HCT116 (cell line): ENCODE measurements at regions not wholly inside any gene's neighbourhood (a gene's known extent, or its start where the extent isn't known, plus 50 kb on each side); places are given as distances from the start of the nearest gene placed in this dataset.

Experiments used
- ATAC-seq: fragments of 200-7000 bp; cut with Tn5 transposase; 2 replicates; pipeline ENCODE4 v1.9.1; 2020; ENCODE audit warnings: mild to moderate bottlenecking, moderate library complexity
- BruUV-seq: library from RNA; stranded (reverse); fragments of 400-500 nt; replicated peaks from 2 replicates; lab custom pipeline; 2021; lab: Mats Ljungman, UMichigan
- CTCF ChIA-PET: fragments of 300-600 bp; sonication (Branson Sonifier 250); formaldehyde crosslinking; loops from one replicate; lab custom pipeline; 2021; ENCODE audit warnings: antibody characterized with exemption; lab: Charles Lee
- POLR2A ChIA-PET: fragments of 300-600, 350-600 bp; sonication (Branson Sonifier 250); formaldehyde crosslinking; loops from one replicate; lab custom pipeline; 2021; ENCODE audit warnings: antibody characterized with exemption; lab: Charles Lee
- RAD21 ChIA-PET, 2 experiments: fragments of 300-600 bp; sonication (Branson Sonifier 250); formaldehyde crosslinking; loops; one replicate each; lab custom pipeline; 2023; ENCODE audit warnings: low total read pairs in 2 of 2; ENCODE audit not compliant: uncharacterized antibody in 2 of 2, unreplicated experiment in 2 of 2, low non-redundant PET in 1 of 2; lab: Charles Lee
- DNase-seq: peaks from one replicate; pipeline ENCODE4 v3.0.0-alpha.2; 2010; ENCODE audit warnings: low read depth, low spot score
- H2AFZ ChIP-seq: fragments of 200-600 bp; shearing (Covaris generic), sonication (generic); 2 replicates; pipeline ENCODE4 v1.6.1; 2017; ENCODE audit warnings: low read depth, mixed run types, mixed read lengths, antibody characterized with exemption, low read length; ENCODE audit not compliant: poor library complexity, severe bottlenecking
- H3K27ac ChIP-seq: 2 replicates; pipeline ENCODE4 v1.5.1; 2012; ENCODE audit warnings: low read depth, low read length
- H3K27me3 ChIP-seq: fragments of 200-600 bp; sonication (generic); 2 replicates; pipeline ENCODE4 v1.6.1; 2016; ENCODE audit warnings: mixed run types, low read length, mixed read lengths; ENCODE audit not compliant: insufficient read depth
- H3K36me3 ChIP-seq, 2 experiments: fragments of 200-500 bp in 1 of 2; fragments of 200-600 bp in 1 of 2; sonication (Bioruptor generic) in 1 of 2; sonication (generic) in 1 of 2; 2 replicates each; pipeline versions ENCODE4 v1.5.1 to v1.6.1; 2014 to 2016; ENCODE audit warnings: low read length in 2 of 2, inconsistent platforms in 1 of 2, mixed read lengths in 1 of 2, mixed run types in 1 of 2; ENCODE audit not compliant: insufficient read depth in 2 of 2, control insufficient read depth in 1 of 2
- H3K4me1 ChIP-seq, 2 experiments: fragments of 200-600 bp in 1 of 2; sonication (generic) in 1 of 2; 2 replicates each; pipeline versions ENCODE4 v1.5.1 to v1.6.1; 2012 to 2017; ENCODE audit warnings: low read length in 2 of 2, inconsistent platforms in 1 of 2, mild to moderate bottlenecking in 1 of 2, mixed read lengths in 1 of 2, mixed run types in 1 of 2, moderate library complexity in 1 of 2; ENCODE audit not compliant: insufficient read depth in 2 of 2, control insufficient read depth in 1 of 2
- H3K4me2 ChIP-seq: fragments of 200-600 bp; sonication (generic); 2 replicates; pipeline ENCODE4 v1.6.1; 2017; ENCODE audit warnings: mixed run types, low read length, mixed read lengths
- H3K4me3 ChIP-seq, 2 experiments: fragments of 200-600 bp in 1 of 2; sonication (generic) in 1 of 2; replicated peaks in 1 of 2; 2 replicates each; pipeline ENCODE4 v1.5.1; 2011 to 2016; ENCODE audit warnings: low read length in 2 of 2, control low read depth in 1 of 2, low read depth in 1 of 2, mild to moderate bottlenecking in 1 of 2, mixed read lengths in 1 of 2, mixed run types in 1 of 2
- H3K79me2 ChIP-seq: fragments of 200-600 bp; sonication (generic); 2 replicates; pipeline ENCODE4 v1.6.1; 2017; ENCODE audit warnings: mild to moderate bottlenecking, mixed run types, low read length, moderate library complexity, mixed read lengths; ENCODE audit not compliant: insufficient read depth
- H3K9ac ChIP-seq: fragments of 200-600 bp; sonication (generic); 2 replicates; pipeline ENCODE4 v1.6.1; 2016; ENCODE audit warnings: low read length, mixed read lengths
- H3K9me2 ChIP-seq: fragments of 200-600 bp; sonication (generic), shearing (Covaris generic); 2 replicates; pipeline ENCODE4 v1.6.1; 2017; ENCODE audit warnings: mixed run types, mild to moderate bottlenecking, moderate library complexity; ENCODE audit not compliant: insufficient read depth
- H3K9me3 ChIP-seq, 2 experiments: fragments of 200-500 bp in 1 of 2; fragments of 200-600 bp in 1 of 2; sonication (Bioruptor generic) in 1 of 2; sonication (generic) in 1 of 2; 2 replicates each; pipeline ENCODE4 v1.6.1; 2014 to 2017; ENCODE audit warnings: low read length in 2 of 2, mixed read lengths in 2 of 2, inconsistent platforms in 1 of 2, low read depth in 1 of 2, mild to moderate bottlenecking in 1 of 2, mixed run types in 1 of 2, moderate library complexity in 1 of 2; ENCODE audit not compliant: control insufficient read depth in 1 of 2, insufficient read depth in 1 of 2
- H4K20me1 ChIP-seq: fragments of 200-600 bp; sonication (generic), shearing (Covaris generic); 2 replicates; pipeline ENCODE4 v1.6.1; 2017; ENCODE audit warnings: mixed run types, mild to moderate bottlenecking, moderate library complexity; ENCODE audit not compliant: insufficient read depth
- CBX3 ChIP-seq: IDR thresholded peaks from 2 replicates; pipeline ENCODE4 v1.6.1; 2012; ENCODE audit warnings: low read depth
- EGR1 ChIP-seq: IDR thresholded peaks from 2 replicates; pipeline ENCODE4 v1.6.1; 2012; ENCODE audit warnings: low read depth
- ELF1 ChIP-seq: IDR thresholded peaks from 2 replicates; pipeline ENCODE4 v1.6.1; 2012; ENCODE audit warnings: low read depth, borderline replicate concordance
- EZH2 ChIP-seq: fragments of 200-600 bp; sonication (generic); IDR thresholded peaks from 2 replicates; pipeline ENCODE4 v1.6.1; 2017; ENCODE audit warnings: antibody characterized with exemption, mixed run types
- EZH2phosphoT487 ChIP-seq: fragments of 200-600 bp; IDR thresholded peaks from 2 replicates; pipeline ENCODE4 v1.6.1; 2018; ENCODE audit warnings: antibody characterized with exemption, borderline replicate concordance
- FOSL1 ChIP-seq: IDR thresholded peaks from 2 replicates; pipeline ENCODE4 v1.6.1; 2012; ENCODE audit warnings: low read depth
- JUND ChIP-seq: IDR thresholded peaks from 2 replicates; pipeline ENCODE4 v1.6.1; 2012
- POLR2A ChIP-seq: IDR thresholded peaks from 2 replicates; pipeline ENCODE4 v1.7.0; 2011; ENCODE audit warnings: borderline replicate concordance; ENCODE audit not compliant: insufficient read depth, insufficient read length; ENCODE audit errors: extremely low read depth
- POLR2AphosphoS5 ChIP-seq: IDR thresholded peaks from 2 replicates; pipeline ENCODE4 v1.6.1; 2011; ENCODE audit warnings: mild to moderate bottlenecking, low read depth, low read length, moderate library complexity
- SIN3A ChIP-seq: IDR thresholded peaks from 2 replicates; pipeline ENCODE4 v1.6.1; 2012; ENCODE audit warnings: low read depth
- SP1 ChIP-seq: IDR thresholded peaks from 2 replicates; pipeline ENCODE4 v1.6.1; 2012; ENCODE audit warnings: low read depth
- ZNF274 ChIP-seq: fragments of 200-500 bp; sonication (Bioruptor generic); IDR thresholded peaks from 2 replicates; pipeline ENCODE4 v1.6.1; 2014; ENCODE audit warnings: mild to moderate bottlenecking, low read depth, low read length, inconsistent platforms
- intact Hi-C: fragments of 100-400 bp; cut with micrococcal nuclease; formaldehyde crosslinking; loops from 2 replicates; pipeline ENCODE4 v1.10.0; 2022
- TF ChIP-seq, protein P1 (sequence below): IDR thresholded peaks from 2 replicates; pipeline ENCODE4 v1.6.1; 2012
- TF ChIP-seq, protein P2 (sequence below): IDR thresholded peaks from 2 replicates; pipeline ENCODE4 v1.6.1; 2012; ENCODE audit warnings: low read depth
- TF ChIP-seq, protein P3 (sequence below), 3 experiments: fragments of 200-600 bp in 1 of 3; sonication (generic) in 1 of 3; IDR thresholded peaks in 2 of 3; conservative IDR thresholded peaks in 1 of 3; 2 replicates each; pipeline ENCODE4 v1.5.1; 2012 to 2017; ENCODE audit warnings: low read depth in 2 of 3, low read length in 2 of 3, antibody characterized with exemption in 1 of 3, borderline replicate concordance in 1 of 3, control low read depth in 1 of 3, mild to moderate bottlenecking in 1 of 3, mixed read lengths in 1 of 3, mixed run types in 1 of 3, moderate library complexity in 1 of 3; ENCODE audit not compliant: insufficient read depth in 1 of 3

DNA sequence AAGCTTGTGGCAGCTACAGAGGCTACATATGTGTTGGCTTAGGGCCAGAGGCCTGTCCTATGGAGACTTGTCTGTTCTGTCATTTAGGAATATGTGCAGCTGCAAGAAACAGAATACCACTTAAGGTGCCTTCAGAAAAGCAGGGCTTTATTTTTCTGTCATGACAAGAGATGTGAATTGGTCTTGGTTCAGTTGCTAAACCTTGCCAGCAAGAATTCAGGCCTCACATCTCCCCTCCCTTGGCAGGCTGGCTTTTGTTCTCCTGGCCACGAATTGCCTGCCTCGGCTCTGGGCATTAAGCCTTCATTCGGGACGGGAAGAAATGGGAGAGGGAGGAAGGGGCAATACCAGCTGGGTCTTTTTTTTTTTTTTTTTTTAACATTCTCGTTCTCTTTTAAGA is 82.4 kb upstream of the TGM3 start:
- Histone ChIP-seq H2AFZ (no peak overlapping the region), H3K27ac (no peak overlapping the region), H4K20me1 (no peaks in the 10 kb centered on the region), H3K9me2 (no peaks in the 10 kb centered on the region; the same call in 1 of the 2 replicates), H3K9me3 (no peaks in the 10 kb centered on the region), H3K27me3 (no peaks in the 10 kb centered on the region), H3K4me3 (no peak overlapping the region), H3K36me3 (no peaks in the 10 kb centered on the region), H3K79me2 (no peaks in the 10 kb centered on the region), H3K4me2 (no peak overlapping the region), H3K9ac (no peak overlapping the region), H3K4me1 (no peaks in the 10 kb centered on the region)
- RAD21 ChIA-PET, result no interaction called here
- no peak for DNase-seq
- intact Hi-C loops, result no loop called here
- POLR2A ChIA-PET, result no interaction called here
- BruUV-seq, result no TSS peak
- CTCF ChIA-PET, result no interaction called here
- TF ChIP-seq JUND (no peak), EZH2 (no peak)
- TF ChIP-seq, protein P1, sequence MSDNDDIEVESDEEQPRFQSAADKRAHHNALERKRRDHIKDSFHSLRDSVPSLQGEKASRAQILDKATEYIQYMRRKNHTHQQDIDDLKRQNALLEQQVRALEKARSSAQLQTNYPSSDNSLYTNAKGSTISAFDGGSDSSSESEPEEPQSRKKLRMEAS, result no peak
- no peak for ATAC-seq

DNA sequence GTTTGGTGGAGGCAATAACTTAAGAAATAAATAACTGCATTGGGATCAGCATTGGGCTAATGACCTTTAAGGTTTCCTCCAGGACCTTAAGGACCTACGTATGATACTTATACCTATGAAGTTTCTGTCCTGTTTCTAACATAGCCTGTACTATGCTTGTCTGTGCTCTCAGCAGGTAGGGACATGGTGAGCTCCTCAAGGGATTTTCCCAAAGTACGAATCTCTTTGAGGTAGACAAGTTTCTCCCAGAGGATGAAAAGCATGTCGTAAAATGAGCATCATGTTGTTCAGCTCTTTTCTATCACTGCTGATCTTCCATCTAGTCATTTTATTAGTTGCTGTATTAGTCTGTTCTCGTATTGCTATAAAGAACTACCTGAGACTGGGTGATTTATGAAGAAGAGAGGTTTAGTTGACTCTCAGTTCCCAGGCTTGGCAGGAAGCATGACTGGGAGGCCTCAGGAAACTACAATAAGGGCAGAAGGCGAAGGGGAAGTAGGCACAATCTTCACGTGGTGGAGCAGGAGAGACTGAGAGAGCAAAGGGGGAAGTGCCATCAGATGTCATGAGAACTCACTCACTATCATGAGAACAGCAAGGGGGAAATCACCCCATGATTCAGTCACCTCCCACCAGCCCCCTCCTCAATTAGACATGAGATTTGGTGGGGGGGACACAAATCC is 77.8 kb upstream of the TGM3 start:
- H4K20me1 ChIP-seq, result no peaks in the 10 kb centered on the region
- no peaks in the 10 kb centered on the region for H3K79me2 ChIP-seq
- no peaks in the 10 kb centered on the region; the same call in 1 of the 2 replicates for H3K9me2 ChIP-seq
- RAD21 ChIA-PET, result no interaction called here
- intact Hi-C loops, result no loop called here
- POLR2A ChIA-PET, result no interaction called here
- no peak overlapping the region for H3K4me2 ChIP-seq
- TF ChIP-seq SP1, result no peak
- no peak for TF ChIP-seq SIN3A
- no peak for TF ChIP-seq POLR2AphosphoS5
- TF ChIP-seq, protein P2, sequence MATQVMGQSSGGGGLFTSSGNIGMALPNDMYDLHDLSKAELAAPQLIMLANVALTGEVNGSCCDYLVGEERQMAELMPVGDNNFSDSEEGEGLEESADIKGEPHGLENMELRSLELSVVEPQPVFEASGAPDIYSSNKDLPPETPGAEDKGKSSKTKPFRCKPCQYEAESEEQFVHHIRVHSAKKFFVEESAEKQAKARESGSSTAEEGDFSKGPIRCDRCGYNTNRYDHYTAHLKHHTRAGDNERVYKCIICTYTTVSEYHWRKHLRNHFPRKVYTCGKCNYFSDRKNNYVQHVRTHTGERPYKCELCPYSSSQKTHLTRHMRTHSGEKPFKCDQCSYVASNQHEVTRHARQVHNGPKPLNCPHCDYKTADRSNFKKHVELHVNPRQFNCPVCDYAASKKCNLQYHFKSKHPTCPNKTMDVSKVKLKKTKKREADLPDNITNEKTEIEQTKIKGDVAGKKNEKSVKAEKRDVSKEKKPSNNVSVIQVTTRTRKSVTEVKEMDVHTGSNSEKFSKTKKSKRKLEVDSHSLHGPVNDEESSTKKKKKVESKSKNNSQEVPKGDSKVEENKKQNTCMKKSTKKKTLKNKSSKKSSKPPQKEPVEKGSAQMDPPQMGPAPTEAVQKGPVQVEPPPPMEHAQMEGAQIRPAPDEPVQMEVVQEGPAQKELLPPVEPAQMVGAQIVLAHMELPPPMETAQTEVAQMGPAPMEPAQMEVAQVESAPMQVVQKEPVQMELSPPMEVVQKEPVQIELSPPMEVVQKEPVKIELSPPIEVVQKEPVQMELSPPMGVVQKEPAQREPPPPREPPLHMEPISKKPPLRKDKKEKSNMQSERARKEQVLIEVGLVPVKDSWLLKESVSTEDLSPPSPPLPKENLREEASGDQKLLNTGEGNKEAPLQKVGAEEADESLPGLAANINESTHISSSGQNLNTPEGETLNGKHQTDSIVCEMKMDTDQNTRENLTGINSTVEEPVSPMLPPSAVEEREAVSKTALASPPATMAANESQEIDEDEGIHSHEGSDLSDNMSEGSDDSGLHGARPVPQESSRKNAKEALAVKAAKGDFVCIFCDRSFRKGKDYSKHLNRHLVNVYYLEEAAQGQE, result no peak
- TF ChIP-seq, protein P3, sequence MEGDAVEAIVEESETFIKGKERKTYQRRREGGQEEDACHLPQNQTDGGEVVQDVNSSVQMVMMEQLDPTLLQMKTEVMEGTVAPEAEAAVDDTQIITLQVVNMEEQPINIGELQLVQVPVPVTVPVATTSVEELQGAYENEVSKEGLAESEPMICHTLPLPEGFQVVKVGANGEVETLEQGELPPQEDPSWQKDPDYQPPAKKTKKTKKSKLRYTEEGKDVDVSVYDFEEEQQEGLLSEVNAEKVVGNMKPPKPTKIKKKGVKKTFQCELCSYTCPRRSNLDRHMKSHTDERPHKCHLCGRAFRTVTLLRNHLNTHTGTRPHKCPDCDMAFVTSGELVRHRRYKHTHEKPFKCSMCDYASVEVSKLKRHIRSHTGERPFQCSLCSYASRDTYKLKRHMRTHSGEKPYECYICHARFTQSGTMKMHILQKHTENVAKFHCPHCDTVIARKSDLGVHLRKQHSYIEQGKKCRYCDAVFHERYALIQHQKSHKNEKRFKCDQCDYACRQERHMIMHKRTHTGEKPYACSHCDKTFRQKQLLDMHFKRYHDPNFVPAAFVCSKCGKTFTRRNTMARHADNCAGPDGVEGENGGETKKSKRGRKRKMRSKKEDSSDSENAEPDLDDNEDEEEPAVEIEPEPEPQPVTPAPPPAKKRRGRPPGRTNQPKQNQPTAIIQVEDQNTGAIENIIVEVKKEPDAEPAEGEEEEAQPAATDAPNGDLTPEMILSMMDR (IDR thresholded peaks at IDR 0.05 in 2 of 3, conservative IDR thresholded peaks at IDR 0.05 in 1 of 3; ENCODE audit: borderline replicate concordance in 1 of 3, insufficient read depth in 1 of 3, low read depth in 2 of 3, low read length in 2 of 3), result no peak
- no peak for TF ChIP-seq CBX3
- TF ChIP-seq POLR2A, result no peak
- no peak for TF ChIP-seq ZNF274
- TF ChIP-seq ELF1, result no peak
- no peak for TF ChIP-seq EGR1
- no peak for TF ChIP-seq FOSL1
- TF ChIP-seq EZH2phosphoT487, result no peak
- CTCF ChIA-PET, result interaction anchor here (1.7 kb wide), 1 partner anchor 11 kb away, joined by 7 read pairs; no protein-coding TSS in a partner anchor
- peaks cover 0 to 8% of the 10 kb centered on the region in 2 experiments; a peak in 2 of 4 replicates for H3K9me3 ChIP-seq
- H2AFZ ChIP-seq, result no peak overlapping the region
- no TSS peak for BruUV-seq
- no peaks in the 10 kb centered on the region for H3K4me1 ChIP-seq
- ATAC-seq (no peak), DNase-seq (no peak)
- no peaks in the 10 kb centered on the region for H3K27me3 ChIP-seq
- no peak overlapping the region for H3K27ac ChIP-seq
- no peak overlapping the region for H3K4me3 ChIP-seq
- no peak overlapping the region for H3K9ac ChIP-seq
- H3K36me3 ChIP-seq, result no peaks in the 10 kb centered on the region
